ENCODE measurements at regions not wholly inside any gene's neighbourhood (a gene's known extent, or its start where the extent isn't known, plus 50 kb on each side); places are given as distances from the start of the nearest gene placed in this dataset.

DNA sequence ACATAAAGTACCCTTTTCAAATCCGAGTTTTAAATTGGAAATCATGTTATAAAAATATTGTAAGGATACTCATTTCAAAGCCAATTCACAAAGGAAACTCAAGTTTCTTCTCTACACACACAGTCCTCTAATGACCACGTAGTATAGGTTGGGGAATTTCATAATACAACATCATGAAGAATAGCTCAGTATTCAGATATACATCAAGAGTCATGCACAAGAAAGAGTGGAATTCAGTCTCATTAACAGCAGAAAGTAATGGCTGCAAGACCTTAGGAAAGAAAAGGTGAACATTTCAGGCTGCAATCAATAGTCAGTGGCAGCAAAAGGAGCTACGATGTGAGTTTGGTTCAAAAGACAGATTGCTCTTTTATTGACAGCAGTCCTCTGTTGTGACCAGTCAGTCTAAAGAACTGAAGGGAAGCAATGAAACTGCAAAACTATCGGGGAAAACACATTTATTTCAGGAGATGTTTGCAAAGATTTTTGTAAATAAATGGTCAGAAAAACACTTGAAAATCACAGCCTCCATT is 317.2 kb downstream of the IPMK start:
- TF ChIP-seq, protein P1, sequence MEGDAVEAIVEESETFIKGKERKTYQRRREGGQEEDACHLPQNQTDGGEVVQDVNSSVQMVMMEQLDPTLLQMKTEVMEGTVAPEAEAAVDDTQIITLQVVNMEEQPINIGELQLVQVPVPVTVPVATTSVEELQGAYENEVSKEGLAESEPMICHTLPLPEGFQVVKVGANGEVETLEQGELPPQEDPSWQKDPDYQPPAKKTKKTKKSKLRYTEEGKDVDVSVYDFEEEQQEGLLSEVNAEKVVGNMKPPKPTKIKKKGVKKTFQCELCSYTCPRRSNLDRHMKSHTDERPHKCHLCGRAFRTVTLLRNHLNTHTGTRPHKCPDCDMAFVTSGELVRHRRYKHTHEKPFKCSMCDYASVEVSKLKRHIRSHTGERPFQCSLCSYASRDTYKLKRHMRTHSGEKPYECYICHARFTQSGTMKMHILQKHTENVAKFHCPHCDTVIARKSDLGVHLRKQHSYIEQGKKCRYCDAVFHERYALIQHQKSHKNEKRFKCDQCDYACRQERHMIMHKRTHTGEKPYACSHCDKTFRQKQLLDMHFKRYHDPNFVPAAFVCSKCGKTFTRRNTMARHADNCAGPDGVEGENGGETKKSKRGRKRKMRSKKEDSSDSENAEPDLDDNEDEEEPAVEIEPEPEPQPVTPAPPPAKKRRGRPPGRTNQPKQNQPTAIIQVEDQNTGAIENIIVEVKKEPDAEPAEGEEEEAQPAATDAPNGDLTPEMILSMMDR (IDR thresholded peaks at IDR 0.05; ENCODE audit: insufficient read depth, missing control alignments), result no peak
- FAIRE-seq, result no peak

DNA sequence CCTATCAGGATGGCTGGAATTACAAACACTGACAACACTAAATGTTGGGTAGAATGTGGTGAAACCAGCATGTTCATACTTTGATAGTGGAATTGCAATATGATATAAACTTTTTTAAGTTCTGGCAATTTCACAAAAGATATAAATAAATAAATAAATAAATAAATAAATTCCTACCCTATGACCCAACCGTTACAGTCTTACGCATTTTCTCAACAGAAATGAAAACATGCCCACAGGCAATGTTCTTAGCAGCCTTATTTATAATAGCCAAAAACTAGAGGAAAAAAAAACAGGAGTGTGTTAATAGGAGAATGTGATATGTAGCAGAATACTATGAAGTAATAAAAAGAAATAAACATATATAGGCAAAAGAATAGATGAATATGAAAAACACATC is 318.9 kb downstream of the IPMK start:
- FAIRE-seq (no peak), DNase-seq (ENCODE audit: insufficient read length, low spot score) (no peak)
- TF ChIP-seq, protein P1 (IDR thresholded peaks at IDR 0.05; ENCODE audit: insufficient read depth, missing control alignments), result no peak

More for the DNA sequence above, 317.2 kb downstream of the IPMK start:
- DNase-seq (ENCODE audit: insufficient read length, low spot score), result no peak

DNA sequence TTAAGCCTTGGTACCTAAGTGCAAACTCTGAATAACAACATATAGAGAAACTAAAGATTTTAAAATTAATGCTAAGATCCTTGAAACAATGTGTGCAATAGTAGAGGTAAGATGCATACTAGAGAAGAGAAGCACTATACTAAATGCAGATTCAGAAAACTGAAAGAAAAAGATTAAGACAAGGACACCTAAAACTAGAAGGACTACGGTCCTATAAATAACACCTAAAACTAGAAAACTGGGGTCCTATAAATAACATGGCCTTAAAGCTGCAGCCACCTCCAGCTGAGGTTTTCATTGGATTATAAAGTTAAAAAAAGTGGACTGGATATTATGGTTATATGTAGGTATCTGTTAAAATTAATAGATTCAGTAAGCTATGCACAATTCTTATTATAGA is 320.9 kb downstream of the IPMK start:
- TF ChIP-seq, protein P1 (IDR thresholded peaks at IDR 0.05; ENCODE audit: insufficient read depth, missing control alignments), result no peak
- FAIRE-seq (no peak), DNase-seq (ENCODE audit: insufficient read length, low spot score) (no peak)

DNA sequence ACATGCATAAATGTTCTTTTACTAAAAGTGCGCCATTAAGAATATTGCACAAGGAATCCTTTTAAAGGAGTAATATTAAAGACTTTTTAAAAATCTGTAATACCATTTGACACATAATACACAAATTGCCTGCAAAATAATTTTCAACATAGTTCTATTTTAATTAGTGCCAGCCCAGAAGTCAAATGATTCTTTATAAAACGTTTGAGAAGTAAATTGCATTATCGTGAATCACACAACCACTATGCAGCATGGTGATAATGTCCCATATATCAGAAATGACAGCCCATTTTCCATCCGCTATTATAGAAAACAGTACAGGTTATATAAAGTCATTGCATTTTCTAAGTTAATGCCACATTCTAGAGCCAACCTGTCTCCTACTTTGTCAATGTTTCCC is 324.0 kb downstream of the IPMK start:
- FAIRE-seq, result no peak
- no peak for DNase-seq (ENCODE audit: insufficient read length, low spot score)
- TF ChIP-seq, protein P1 (IDR thresholded peaks at IDR 0.05; ENCODE audit: insufficient read depth, missing control alignments), result no peak

DNA sequence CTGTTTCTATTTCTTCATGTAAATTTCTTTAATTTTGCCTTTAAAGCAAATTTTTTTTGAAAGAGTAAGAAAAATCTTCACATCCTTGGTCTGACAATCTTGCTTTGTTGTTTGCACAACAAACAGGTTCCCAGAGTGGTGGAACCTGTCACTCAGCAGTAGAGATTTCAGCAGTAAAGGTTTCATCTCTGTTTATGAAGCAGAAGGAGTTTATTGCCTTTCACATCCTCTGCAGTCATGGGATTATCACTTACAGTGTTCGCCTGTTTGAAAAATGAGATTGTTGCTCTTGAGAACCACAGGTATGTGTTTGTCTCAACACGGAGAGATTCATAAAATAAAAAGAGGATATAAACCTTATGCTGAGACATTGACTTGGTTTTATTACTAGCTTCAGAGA is 342.6 kb downstream of the IPMK start:
- no peak for DNase-seq (ENCODE audit: insufficient read length, low spot score)
- FAIRE-seq, result no peak
- TF ChIP-seq, protein P1 (IDR thresholded peaks at IDR 0.05; ENCODE audit: insufficient read depth, missing control alignments), result no peak

DNA sequence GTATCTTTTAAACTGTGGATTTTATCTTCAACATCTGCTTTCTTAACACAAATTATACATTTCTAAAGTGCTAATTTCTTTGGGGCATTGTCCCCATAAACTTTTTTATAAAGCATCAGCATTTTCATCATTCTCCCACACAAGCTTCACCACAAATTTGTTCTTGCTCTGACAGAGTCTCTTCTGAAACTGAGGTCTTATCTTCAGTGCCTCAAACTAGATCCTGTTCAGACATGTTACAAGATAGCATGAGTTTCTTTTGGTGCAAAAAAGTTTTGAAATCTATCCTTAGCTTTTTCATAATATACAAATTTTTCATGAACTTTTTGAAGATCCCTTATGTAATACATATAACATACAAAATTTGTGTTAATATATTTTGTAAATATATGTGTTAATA is 346.6 kb downstream of the IPMK start:
- no peak for DNase-seq (ENCODE audit: insufficient read length, low spot score)
- no peak for FAIRE-seq
- TF ChIP-seq, protein P1 (IDR thresholded peaks at IDR 0.05; ENCODE audit: insufficient read depth, missing control alignments), result no peak

DNA sequence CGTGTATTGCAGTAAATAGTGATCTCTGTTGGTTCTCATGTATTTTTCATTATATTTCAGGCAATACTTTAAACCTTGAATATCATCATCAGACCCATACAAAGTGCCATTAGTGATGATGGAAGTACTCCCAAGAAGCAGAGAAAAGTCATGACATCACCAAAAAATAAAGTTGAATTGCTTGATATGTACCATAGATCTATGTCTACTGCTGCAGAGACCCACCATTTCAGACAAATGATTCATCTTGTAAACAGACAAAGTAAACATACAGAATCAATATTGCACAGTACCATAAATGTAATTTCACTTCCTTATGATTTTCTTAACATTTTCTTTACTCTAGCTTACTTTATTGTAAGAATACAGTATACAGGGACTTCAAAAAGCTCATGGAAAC is 347.8 kb downstream of the IPMK start:
- FAIRE-seq (no peak), DNase-seq (ENCODE audit: insufficient read length, low spot score) (no peak)
- TF ChIP-seq, protein P1 (IDR thresholded peaks at IDR 0.05; ENCODE audit: insufficient read depth, missing control alignments), result no peak

Data from D721Med (cell line).